ENCODE measurements at regions not wholly inside any gene's neighbourhood (a gene's known extent, or its start where the extent isn't known, plus 50 kb on each side); places are given as distances from the start of the nearest gene placed in this dataset.
"Not testable (repeated sequence)": the region's sequence is repeated elsewhere in the genome, so short reads cannot be mapped to it uniquely, and the experiment has no call there.

DNA sequence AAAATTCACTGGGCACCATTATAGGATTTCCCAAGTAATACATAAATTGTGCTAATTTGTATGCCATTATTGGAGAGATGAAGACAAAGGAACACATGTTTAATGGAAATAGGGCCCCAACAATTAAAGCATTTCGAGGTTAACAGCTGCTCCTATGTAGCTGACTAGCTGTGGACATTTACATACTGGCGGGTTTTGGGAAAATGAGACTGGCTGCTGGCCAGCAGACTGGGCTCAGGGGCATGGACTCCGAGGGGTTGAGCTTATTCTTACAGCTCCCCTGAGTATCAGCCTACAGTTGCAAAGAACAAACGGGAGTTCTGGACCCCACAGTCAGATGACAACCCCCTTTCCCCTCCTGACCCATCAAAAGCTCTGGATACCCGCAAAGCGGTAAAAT is 91.9 kb upstream of the MYO3A start:
- no peak for DNase-seq (ENCODE audit: extremely low read depth, low read depth)
- TF ChIP-seq, protein P1, sequence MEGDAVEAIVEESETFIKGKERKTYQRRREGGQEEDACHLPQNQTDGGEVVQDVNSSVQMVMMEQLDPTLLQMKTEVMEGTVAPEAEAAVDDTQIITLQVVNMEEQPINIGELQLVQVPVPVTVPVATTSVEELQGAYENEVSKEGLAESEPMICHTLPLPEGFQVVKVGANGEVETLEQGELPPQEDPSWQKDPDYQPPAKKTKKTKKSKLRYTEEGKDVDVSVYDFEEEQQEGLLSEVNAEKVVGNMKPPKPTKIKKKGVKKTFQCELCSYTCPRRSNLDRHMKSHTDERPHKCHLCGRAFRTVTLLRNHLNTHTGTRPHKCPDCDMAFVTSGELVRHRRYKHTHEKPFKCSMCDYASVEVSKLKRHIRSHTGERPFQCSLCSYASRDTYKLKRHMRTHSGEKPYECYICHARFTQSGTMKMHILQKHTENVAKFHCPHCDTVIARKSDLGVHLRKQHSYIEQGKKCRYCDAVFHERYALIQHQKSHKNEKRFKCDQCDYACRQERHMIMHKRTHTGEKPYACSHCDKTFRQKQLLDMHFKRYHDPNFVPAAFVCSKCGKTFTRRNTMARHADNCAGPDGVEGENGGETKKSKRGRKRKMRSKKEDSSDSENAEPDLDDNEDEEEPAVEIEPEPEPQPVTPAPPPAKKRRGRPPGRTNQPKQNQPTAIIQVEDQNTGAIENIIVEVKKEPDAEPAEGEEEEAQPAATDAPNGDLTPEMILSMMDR (IDR thresholded peaks at IDR 0.05; ENCODE audit: low read depth, low read length, missing control alignments) = no peak
- no peak overlapping the region for H3K4me3 ChIP-seq (replicated peaks; ENCODE audit: low read depth, low read length)

DNA sequence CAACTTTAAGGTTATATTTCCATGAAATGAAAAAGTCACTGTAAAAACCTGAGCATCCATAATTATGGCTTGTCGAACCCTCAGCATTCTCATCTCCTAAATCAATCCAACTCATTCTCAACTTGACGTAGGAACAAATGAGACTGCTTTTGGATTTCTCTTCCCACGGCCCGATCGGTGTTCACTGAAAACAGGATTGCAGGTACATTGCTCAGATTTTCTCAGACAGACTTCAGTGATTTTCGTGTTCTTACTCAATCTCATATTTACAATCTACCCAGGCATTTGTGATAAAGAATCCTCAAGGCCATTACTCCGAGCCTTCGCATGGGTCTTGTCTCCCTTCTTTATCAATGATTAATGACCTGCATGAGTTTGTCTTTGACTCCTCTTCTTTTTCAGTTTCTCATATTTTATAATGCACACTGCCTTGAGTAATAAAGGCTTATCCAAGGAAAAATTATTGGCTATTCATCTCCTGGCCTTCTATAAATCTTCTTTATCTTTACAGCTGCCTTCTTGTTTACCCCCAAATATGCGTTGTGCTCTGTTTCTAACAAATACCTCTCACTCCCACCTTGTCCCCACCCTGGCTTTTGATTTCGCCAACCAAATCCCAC is 90.4 kb upstream of the MYO3A start:
- TF ChIP-seq, protein P1 (IDR thresholded peaks at IDR 0.05; ENCODE audit: low read depth, low read length, missing control alignments) = no peak
- no peak for DNase-seq (ENCODE audit: extremely low read depth, low read depth)
- no peak overlapping the region for H3K4me3 ChIP-seq (replicated peaks; ENCODE audit: low read depth, low read length)

DNA sequence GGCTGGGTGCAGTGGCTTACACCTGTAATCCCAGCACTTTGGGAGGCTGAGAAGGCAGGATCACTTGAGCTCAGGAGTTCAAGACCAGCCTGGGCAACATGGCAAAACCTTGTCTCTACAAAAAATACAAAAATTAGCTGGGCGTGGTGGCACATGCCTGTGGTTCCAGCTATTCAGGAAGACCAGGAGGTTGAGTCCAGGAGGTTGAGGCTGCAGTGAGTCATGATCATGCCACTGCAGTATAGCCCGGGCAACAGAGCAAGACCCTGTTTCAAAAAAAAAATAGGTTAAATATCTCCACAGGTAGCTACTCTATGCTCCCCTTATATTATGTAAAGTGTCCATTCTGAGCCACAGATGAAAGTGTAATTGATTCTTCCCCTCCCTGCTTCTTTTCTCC is 89.3 kb upstream of the MYO3A start:
- DNase-seq (ENCODE audit: extremely low read depth, low read depth); H3K4me3 ChIP-seq (replicated peaks; ENCODE audit: low read depth, low read length): not testable (repeated sequence)

DNA sequence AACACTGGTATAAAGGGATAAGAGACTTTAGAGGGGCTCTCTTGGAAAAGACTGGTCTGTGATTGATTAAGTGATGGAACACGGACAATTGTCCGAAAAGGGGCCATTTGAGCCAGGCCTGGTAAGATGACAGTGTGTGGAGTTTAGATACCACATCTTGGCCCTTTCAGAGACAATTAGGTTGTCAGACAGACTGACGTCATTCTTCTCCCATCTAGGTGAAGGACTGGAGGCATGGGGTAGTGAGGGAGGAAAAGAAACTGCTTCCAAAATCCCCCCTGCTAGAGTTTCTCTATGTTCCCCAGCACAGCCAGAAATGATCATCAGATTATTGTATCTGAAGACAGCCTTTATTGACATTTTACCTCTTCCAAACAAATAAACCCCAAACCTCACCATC is 84.8 kb upstream of the MYO3A start:
- TF ChIP-seq, protein P1 (IDR thresholded peaks at IDR 0.05; ENCODE audit: low read depth, low read length, missing control alignments) = no peak
- H3K4me3 ChIP-seq (replicated peaks; ENCODE audit: low read depth, low read length) = no peak overlapping the region
- no peak for DNase-seq (ENCODE audit: extremely low read depth, low read depth)

DNA sequence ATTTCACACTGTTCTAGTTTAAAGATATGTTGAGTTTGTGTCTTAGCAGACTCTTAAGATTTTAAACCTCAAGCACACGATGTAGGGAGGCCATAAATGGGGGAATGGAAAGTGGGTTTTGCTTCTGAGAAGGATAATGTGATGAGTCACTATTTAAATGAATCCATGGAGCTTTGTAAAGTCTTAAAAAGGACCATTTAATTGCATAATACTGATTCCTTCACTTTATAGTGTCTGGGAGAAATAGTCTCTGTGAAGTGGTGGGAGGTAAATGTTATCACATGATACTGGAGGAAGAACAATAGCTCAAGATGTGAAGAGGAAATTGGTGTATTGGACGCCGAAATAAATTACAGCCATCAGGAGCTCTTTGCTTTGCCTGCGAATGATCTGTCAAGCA is 84.0 kb upstream of the MYO3A start:
- H3K4me3 ChIP-seq (replicated peaks; ENCODE audit: low read depth, low read length) = no peak overlapping the region
- TF ChIP-seq, protein P1 (IDR thresholded peaks at IDR 0.05; ENCODE audit: low read depth, low read length, missing control alignments) = no peak
- no peak for DNase-seq (ENCODE audit: extremely low read depth, low read depth)

DNA sequence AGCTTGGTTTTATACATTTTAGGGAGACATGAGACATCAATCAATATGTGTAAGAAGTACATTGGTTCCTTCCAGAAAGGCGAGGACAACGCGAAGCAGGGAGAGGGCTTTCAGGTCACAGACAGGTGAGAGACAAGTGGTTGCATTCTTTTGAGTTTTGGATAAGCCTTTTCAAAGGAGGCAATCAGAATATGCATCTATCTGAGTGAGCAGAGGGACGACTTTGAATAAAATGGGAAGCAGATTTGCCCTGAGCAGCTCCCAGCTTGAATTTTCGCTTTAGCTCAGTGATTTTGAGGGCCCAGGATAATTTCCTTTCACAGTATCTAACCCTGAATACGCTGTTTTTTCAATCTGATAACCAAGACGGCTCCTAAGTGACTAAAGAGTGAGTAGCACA is 82.5 kb upstream of the MYO3A start:
- TF ChIP-seq, protein P1 (IDR thresholded peaks at IDR 0.05; ENCODE audit: low read depth, low read length, missing control alignments) = no peak
- DNase-seq (ENCODE audit: extremely low read depth, low read depth) = no peak

DNA sequence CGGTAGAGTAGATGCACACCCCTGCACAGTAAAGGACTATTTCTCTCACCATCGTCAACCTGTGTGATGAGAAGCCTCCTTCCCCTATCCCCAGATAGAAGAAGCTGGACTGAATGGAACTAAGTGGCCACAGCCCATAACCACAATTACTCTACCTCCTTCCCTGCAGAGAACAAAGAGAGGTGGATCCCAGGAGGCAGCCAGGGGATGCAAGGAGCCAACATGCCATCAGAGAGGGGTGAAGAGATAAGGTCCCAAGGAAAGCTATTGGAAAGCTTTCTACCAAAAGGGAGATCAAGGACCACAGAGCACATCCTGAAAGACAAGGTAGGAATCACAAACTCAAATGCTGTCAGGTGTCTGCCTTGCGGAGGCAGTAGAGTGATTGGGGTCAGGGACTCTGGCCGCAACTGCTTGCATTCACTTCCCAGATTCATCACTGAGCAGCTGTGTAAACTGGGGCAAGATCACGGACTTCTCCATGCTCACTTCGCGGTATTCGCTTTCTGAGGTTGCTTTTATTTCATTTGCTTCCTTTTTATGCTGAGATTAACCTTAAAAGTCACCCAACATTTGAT is 81.6 kb upstream of the MYO3A start:
- H3K4me3 ChIP-seq (replicated peaks; ENCODE audit: low read depth, low read length) = no peak overlapping the region
- DNase-seq (ENCODE audit: extremely low read depth, low read depth) = no peak
- TF ChIP-seq, protein P1 (IDR thresholded peaks at IDR 0.05; ENCODE audit: low read depth, low read length, missing control alignments) = no peak

More for the DNA sequence above, 82.5 kb upstream of the MYO3A start:
- H3K4me3 ChIP-seq (replicated peaks; ENCODE audit: low read depth, low read length) = no peak overlapping the region
